GM12878 (cell line): ENCODE measurements at regions not wholly inside any gene's neighbourhood (a gene's known extent, or its start where the extent isn't known, plus 50 kb on each side); places are given as distances from the start of the nearest gene placed in this dataset.

Experiments used
- ATAC-seq: fragments of 200-7000 bp; cut with Tn5 transposase; 3 replicates; pipeline ENCODE4 v1.9.1; 2020; ENCODE audit warnings: mild to moderate bottlenecking, moderate library complexity
- BruUV-seq: library from RNA; stranded (reverse); fragments of 400-500 nt; replicated peaks from 2 replicates; lab custom pipeline; 2021; lab: Mats Ljungman, UMichigan
- CTCF ChIA-PET: fragments of 300-600 bp; sonication (Branson Sonifier 250); formaldehyde crosslinking; extraction: SDS; loops from one replicate; lab custom pipeline; 2021; ENCODE audit warnings: inconsistent platforms; lab: Yijun Ruan, JAX
- POLR2A ChIA-PET: fragments of 350-600 bp; formaldehyde crosslinking; extraction: SDS; loops from one replicate; lab custom pipeline; 2021; ENCODE audit warnings: inconsistent platforms; lab: Charles Lee
- RAD21 ChIA-PET: fragments of 300-600 bp; sonication (Branson Sonifier 250); formaldehyde crosslinking; loops from one replicate; lab custom pipeline; 2023; ENCODE audit warnings: antibody characterized with exemption; ENCODE audit not compliant: unreplicated experiment; lab: Charles Lee
- SMC1A ChIA-PET: fragments of 300-600 bp; sonication (Branson Sonifier 250); formaldehyde crosslinking; loops from one replicate; lab custom pipeline; 2023; ENCODE audit not compliant: unreplicated experiment, uncharacterized antibody; lab: Charles Lee
- DNase-seq: peaks from one replicate; pipeline ENCODE4 v3.0.0-alpha.2; 2011; ENCODE audit warnings: low read depth, low spot score
- FAIRE-seq: peaks from 3 replicates; lab custom pipeline; 2011; peaks lifted over from hg19 to GRCh38; lab: Jason Lieb, UNC
- H2AFZ ChIP-seq: 2 replicates; pipeline ENCODE4 v1.6.0; 2011; ENCODE audit warnings: low read depth, low read length, control low read depth; ENCODE audit not compliant: control insufficient read depth
- H3K27ac ChIP-seq: 2 replicates; pipeline ENCODE4 v1.5.1; 2011; ENCODE audit warnings: control low read depth; ENCODE audit not compliant: control insufficient read depth, insufficient read depth
- H3K27me3 ChIP-seq, 2 experiments: replicated peaks in 1 of 2; 2 replicates each; pipeline versions ENCODE4 v1.6.0 to v1.6.1; 2011; ENCODE audit warnings: low read length in 1 of 2; ENCODE audit not compliant: control insufficient read depth in 2 of 2, insufficient read depth in 2 of 2
- H3K36me3 ChIP-seq, 2 experiments: 2 replicates each; pipeline ENCODE4 v1.5.1; 2011; ENCODE audit warnings: low read length in 1 of 2; ENCODE audit not compliant: control insufficient read depth in 2 of 2, insufficient read depth in 2 of 2
- H3K4me1 ChIP-seq: 2 replicates; pipeline ENCODE4 v1.6.1; 2011; ENCODE audit warnings: mild to moderate bottlenecking, low read length, moderate library complexity, mixed read lengths; ENCODE audit not compliant: control insufficient read depth, insufficient read depth
- H3K4me2 ChIP-seq: 2 replicates; pipeline ENCODE4 v1.6.0; 2011; ENCODE audit warnings: control low read depth; ENCODE audit not compliant: control insufficient read depth, insufficient read depth
- H3K4me3 ChIP-seq: fragments of 200-600 bp; sonication (generic); 2 replicates; pipeline ENCODE4 v1.5.1; 2016
- H3K79me2 ChIP-seq: 2 replicates; pipeline ENCODE4 v1.6.0; 2011; ENCODE audit warnings: low read length; ENCODE audit not compliant: control insufficient read depth, insufficient read depth
- H3K9ac ChIP-seq: 2 replicates; pipeline ENCODE4 v1.8.0; 2011; ENCODE audit warnings: low read length, control low read depth, mixed read lengths; ENCODE audit not compliant: control insufficient read depth, insufficient read depth
- H3K9me3 ChIP-seq: replicated peaks from 3 replicates; pipeline ENCODE4 v1.5.1; 2011; ENCODE audit warnings: mild to moderate bottlenecking, low read length; ENCODE audit not compliant: control insufficient read depth, insufficient read depth
- H4K20me1 ChIP-seq: 2 replicates; pipeline ENCODE4 v1.6.0; 2011; ENCODE audit not compliant: control insufficient read depth, insufficient read depth
- CBX5 ChIP-seq: sonication (generic); IDR thresholded peaks from 2 replicates; pipeline ENCODE4 v1.6.1; 2016; ENCODE audit warnings: low read depth, moderate library complexity, mild to moderate bottlenecking, inconsistent platforms
- CHD4 ChIP-seq: fragments of 200-600 bp; sonication (generic); IDR thresholded peaks from 2 replicates; pipeline ENCODE4 v1.6.1; 2016; ENCODE audit warnings: mild to moderate bottlenecking
- E2F8 ChIP-seq: fragments of 450-650 bp; IDR thresholded peaks from 2 replicates; pipeline ENCODE4 v1.6.1; 2018; ENCODE audit warnings: mild to moderate bottlenecking, low read depth, moderate library complexity; ENCODE audit not compliant: partially characterized antibody
- HCFC1 ChIP-seq: fragments of 150-350 bp; IDR thresholded peaks from 2 replicates; pipeline ENCODE4 v1.6.1; 2014; ENCODE audit warnings: low read length
- HDAC2 ChIP-seq: fragments of 200-600 bp; sonication (generic); IDR thresholded peaks from 2 replicates; pipeline ENCODE4 v1.6.1; 2017
- HSF1 ChIP-seq: fragments of 150-350 bp; IDR thresholded peaks from 2 replicates; pipeline ENCODE4 v1.6.1; 2014; ENCODE audit warnings: mild to moderate bottlenecking, low read depth, low read length
- KDM1A ChIP-seq: fragments of 200-600 bp; sonication (generic); IDR thresholded peaks from 2 replicates; pipeline ENCODE4 v1.6.1; 2016; ENCODE audit warnings: borderline replicate concordance
- MTA3 ChIP-seq: IDR thresholded peaks from 2 replicates; pipeline ENCODE4 v1.6.1; 2012; ENCODE audit warnings: low read length, inconsistent platforms, borderline replicate concordance
- PRDM15 ChIP-seq: fragments of 450-650 bp; formaldehyde crosslinking; IDR thresholded peaks from 2 replicates; pipeline ENCODE4 v1.4.0; 2020; ENCODE audit warnings: mild to moderate bottlenecking, moderate library complexity
- RCOR1 ChIP-seq: conservative IDR thresholded peaks from 2 replicates; pipeline ENCODE4 v1.6.1; 2012; ENCODE audit warnings: low read depth, low read length, improper control_type of control experiment
- REST ChIP-seq: IDR thresholded peaks from 2 replicates; pipeline ENCODE4 v1.6.1; 2012; ENCODE audit warnings: mild to moderate bottlenecking, low read depth, low read length
- SREBF1 ChIP-seq: IDR thresholded peaks from 2 replicates; pipeline ENCODE4 v1.6.1; 2012; ENCODE audit warnings: mild to moderate bottlenecking, low read length
- USF1 ChIP-seq: IDR thresholded peaks from 2 replicates; pipeline ENCODE4 v1.6.1; 2011; ENCODE audit warnings: borderline replicate concordance, low read depth, mild to moderate bottlenecking, moderate library complexity, mixed read lengths, low read length; ENCODE audit not compliant: insufficient read depth; ENCODE audit errors: extremely low read length
- WGBS: methylation state at CpG from one replicate; pipeline ENCODE4 v1.1.6; 2016; ENCODE audit warnings: low lambda C conversion rate; ENCODE audit not compliant: insufficient replicate concordance, insufficient coverage; ENCODE audit errors: missing lambda C conversion rate; 5-methylcytosine and 5-hydroxymethylcytosine counted together
- in situ Hi-C: fragments of 300-500 bp; cut with MboI; formaldehyde crosslinking; loops from 9 replicates; pipeline ENCODE4 v1.14.3; 2018; ENCODE audit warnings: mixed read lengths
- intact Hi-C: fragments of 100-400 bp; cut with micrococcal nuclease; formaldehyde crosslinking; loops from one replicate; pipeline ENCODE4 v1.14.2; 2022; ENCODE audit not compliant: unreplicated experiment

- ChIA-PET CTCF (no interaction called here), POLR2A (no interaction called here), RAD21 (no interaction called here), SMC1A (interaction anchor here (0.9 to 1.5 kb wide), 2 partner anchors 24 to 153 kb away, joined by 3 read pairs; no protein-coding TSS in a partner anchor)
- Histone ChIP-seq H2AFZ (no peak overlapping the region), H4K20me1 (no peaks in the 10 kb centered on the region), H3K36me3 (no peaks in the 10 kb centered on the region), H3K27ac (no peak overlapping the region), H3K4me1 (no peaks in the 10 kb centered on the region), H3K27me3 (no peaks in the 10 kb centered on the region), H3K9me3 (no peaks in the 10 kb centered on the region), H3K4me3 (no peak overlapping the region), H3K4me2 (no peak overlapping the region), H3K79me2 (no peaks in the 10 kb centered on the region), H3K9ac (no peak overlapping the region)
- 0% methylated on average over 2 of the region's 2 CpGs for WGBS
- ATAC-seq: no peak
- FAIRE-seq: no peak
- BruUV-seq: no TSS peak
- in situ Hi-C loops: no loop called here
- no peak for DNase-seq
- intact Hi-C loops: no loop called here
- TF ChIP-seq SREBF1: no peak
- TF ChIP-seq CBX5: no peak
- TF ChIP-seq HDAC2: no peak
- no peak for TF ChIP-seq CHD4
- TF ChIP-seq KDM1A: no peak
- TF ChIP-seq USF1: no peak
- TF ChIP-seq HSF1: no peak
- no peak for TF ChIP-seq RCOR1
- no peak for TF ChIP-seq HCFC1
- TF ChIP-seq E2F8: no peak
- no peak for TF ChIP-seq MTA3
- TF ChIP-seq PRDM15: no peak
- no peak for TF ChIP-seq REST
Observed at GRCh38 chr12:39074063-39074462, 168.7 kb upstream of the CPNE8 start.
